ENCODE measurements at regions not wholly inside any gene's neighbourhood (a gene's known extent, or its start where the extent isn't known, plus 50 kb on each side); places are given as distances from the start of the nearest gene placed in this dataset.

DNA sequence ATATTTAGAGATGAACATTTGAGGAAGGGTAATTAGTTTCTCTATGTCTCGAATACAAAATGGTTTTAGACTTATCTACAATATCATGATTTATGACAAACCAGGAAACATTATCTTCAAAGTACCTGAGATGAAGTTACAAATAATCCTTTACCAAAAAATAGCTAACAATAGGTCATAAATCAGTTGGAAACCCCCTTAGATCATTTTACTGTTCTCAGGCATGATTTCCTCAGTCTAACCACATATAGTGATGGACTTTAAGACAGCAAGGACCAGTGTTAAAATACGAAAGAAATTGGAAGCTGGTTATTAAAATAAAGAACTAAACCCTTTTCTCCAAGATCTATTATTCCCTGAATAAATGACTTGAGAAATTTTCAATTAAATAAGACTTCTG is 235.4 kb downstream of the RASSF9 start:
- Histone ChIP-seq H3K9me3 (ENCODE audit: control insufficient read depth, insufficient read depth, low read depth, low read length) (no peaks in the 10 kb centered on the region), H3K27ac (ENCODE audit: extremely low read depth, low read depth, low read length) (no peak overlapping the region), H3K4me3 (ENCODE audit: low read depth, low read length) (no peak overlapping the region), H3K36me3 (ENCODE audit: control insufficient read depth in 2 of 2, insufficient read depth in 1 of 2, low read length in 2 of 2) (no peaks in the 10 kb centered on the region), H3K4me1 (ENCODE audit: control insufficient read depth, insufficient read depth, low read length) (no peaks in the 10 kb centered on the region)
- TF ChIP-seq ZNF791 (tag by site-specific recombination; IDR thresholded peaks at IDR 0.05), result no peak
- TF ChIP-seq ZNF555 (tag by site-specific recombination; conservative IDR thresholded peaks at IDR 0.05), result no peak
- TF ChIP-seq ZNF623 (tag by site-specific recombination; IDR thresholded peaks at IDR 0.05), result no peak
- no peak for TF ChIP-seq ZNF16 (tag by site-specific recombination; IDR thresholded peaks at IDR 0.05; ENCODE audit: low read depth)
- no peak for TF ChIP-seq ZBTB48 (tag by site-specific recombination; IDR thresholded peaks at IDR 0.05)
- TF ChIP-seq ZNF239 (tag by site-specific recombination; IDR thresholded peaks at IDR 0.05), result no peak
- TF ChIP-seq, protein P1, sequence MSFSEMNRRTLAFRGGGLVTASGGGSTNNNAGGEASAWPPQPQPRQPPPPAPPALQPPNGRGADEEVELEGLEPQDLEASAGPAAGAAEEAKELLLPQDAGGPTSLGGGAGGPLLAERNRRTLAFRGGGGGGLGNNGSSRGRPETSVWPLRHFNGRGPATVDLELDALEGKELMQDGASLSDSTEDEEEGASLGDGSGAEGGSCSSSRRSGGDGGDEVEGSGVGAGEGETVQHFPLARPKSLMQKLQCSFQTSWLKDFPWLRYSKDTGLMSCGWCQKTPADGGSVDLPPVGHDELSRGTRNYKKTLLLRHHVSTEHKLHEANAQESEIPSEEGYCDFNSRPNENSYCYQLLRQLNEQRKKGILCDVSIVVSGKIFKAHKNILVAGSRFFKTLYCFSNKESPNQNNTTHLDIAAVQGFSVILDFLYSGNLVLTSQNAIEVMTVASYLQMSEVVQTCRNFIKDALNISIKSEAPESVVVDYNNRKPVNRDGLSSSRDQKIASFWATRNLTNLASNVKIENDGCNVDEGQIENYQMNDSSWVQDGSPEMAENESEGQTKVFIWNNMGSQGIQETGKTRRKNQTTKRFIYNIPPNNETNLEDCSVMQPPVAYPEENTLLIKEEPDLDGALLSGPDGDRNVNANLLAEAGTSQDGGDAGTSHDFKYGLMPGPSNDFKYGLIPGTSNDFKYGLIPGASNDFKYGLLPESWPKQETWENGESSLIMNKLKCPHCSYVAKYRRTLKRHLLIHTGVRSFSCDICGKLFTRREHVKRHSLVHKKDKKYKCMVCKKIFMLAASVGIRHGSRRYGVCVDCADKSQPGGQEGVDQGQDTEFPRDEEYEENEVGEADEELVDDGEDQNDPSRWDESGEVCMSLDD (tag by site-specific recombination; IDR thresholded peaks at IDR 0.05), result no peak
- no peak for TF ChIP-seq ZNF768 (tag by site-specific recombination; IDR thresholded peaks at IDR 0.05)
- no peak for TF ChIP-seq ZNF311 (tag by site-specific recombination; IDR thresholded peaks at IDR 0.05; ENCODE audit: borderline replicate concordance)
- no peak for TF ChIP-seq AEBP2 (tag by site-specific recombination; IDR thresholded peaks at IDR 0.05; ENCODE audit: borderline replicate concordance)
- no peak for TF ChIP-seq ZBTB1 (tag by site-specific recombination; IDR thresholded peaks at IDR 0.05)
- POLR2A ChIA-PET, result no interaction called here
- CTCF ChIA-PET, result interaction anchor here (1.5 kb wide), 1 partner anchor 25 kb away, joined by 4 read pairs; no protein-coding TSS in a partner anchor

DNA sequence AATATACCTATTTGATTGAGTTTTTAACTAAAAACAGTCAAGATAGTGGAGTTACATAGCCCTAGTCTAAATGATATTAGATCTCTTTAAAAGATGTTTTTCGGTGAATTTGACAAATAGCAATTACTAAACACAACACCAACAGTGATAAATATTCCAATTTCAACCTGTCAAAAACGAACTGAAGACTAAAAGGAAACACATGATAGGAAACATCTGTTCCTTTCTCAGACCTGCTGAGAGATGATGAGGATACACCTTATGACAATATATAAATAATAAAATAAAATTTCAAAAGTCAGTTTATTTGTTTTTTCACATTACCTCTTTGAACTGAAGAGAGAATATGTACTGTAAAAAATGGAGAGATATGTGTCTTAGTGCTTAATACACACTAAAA is 232.7 kb downstream of the RASSF9 start:
- Histone ChIP-seq H3K27ac (ENCODE audit: extremely low read depth, low read depth, low read length) (no peak overlapping the region), H3K4me1 (ENCODE audit: control insufficient read depth, insufficient read depth, low read length) (no peaks in the 10 kb centered on the region), H3K9me3 (ENCODE audit: control insufficient read depth, insufficient read depth, low read depth, low read length) (no peaks in the 10 kb centered on the region), H3K36me3 (ENCODE audit: control insufficient read depth in 2 of 2, insufficient read depth in 1 of 2, low read length in 2 of 2) (no peaks in the 10 kb centered on the region), H3K4me3 (ENCODE audit: low read depth, low read length) (no peak overlapping the region)
- CTCF ChIA-PET, result interaction anchor here (0.7 kb wide), 1 partner anchor 263 kb away, joined by 4 read pairs; no protein-coding TSS in a partner anchor
- POLR2A ChIA-PET, result no interaction called here
- TF ChIP-seq KLF7 (tag by site-specific recombination; IDR thresholded peaks at IDR 0.05; ENCODE audit: borderline replicate concordance) (no peak), ZNF391 (tag by site-specific recombination; IDR thresholded peaks at IDR 0.05; ENCODE audit: borderline replicate concordance, low read depth) (no peak), ZNF624 (tag by site-specific recombination; IDR thresholded peaks at IDR 0.05) (no peak), ZNF211 (tag by site-specific recombination; IDR thresholded peaks at IDR 0.05; ENCODE audit: low read depth) (no peak), ZBTB21 (tag by site-specific recombination; IDR thresholded peaks at IDR 0.05) (no peak), YY2 (tag by site-specific recombination; IDR thresholded peaks at IDR 0.05) (no peak), ZNF133 (tag by site-specific recombination; IDR thresholded peaks at IDR 0.05) (no peak)
- TF ChIP-seq, protein P2, sequence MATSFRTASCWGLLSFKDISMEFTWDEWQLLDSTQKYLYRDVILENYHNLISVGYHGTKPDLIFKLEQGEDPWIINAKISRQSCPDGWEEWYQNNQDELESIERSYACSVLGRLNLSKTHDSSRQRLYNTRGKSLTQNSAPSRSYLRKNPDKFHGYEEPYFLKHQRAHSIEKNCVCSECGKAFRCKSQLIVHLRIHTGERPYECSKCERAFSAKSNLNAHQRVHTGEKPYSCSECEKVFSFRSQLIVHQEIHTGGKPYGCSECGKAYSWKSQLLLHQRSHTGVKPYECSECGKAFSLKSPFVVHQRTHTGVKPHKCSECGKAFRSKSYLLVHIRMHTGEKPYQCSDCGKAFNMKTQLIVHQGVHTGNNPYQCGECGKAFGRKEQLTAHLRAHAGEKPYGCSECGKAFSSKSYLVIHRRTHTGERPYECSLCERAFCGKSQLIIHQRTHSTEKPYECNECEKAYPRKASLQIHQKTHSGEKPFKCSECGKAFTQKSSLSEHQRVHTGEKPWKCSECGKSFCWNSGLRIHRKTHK (tag by site-specific recombination; IDR thresholded peaks at IDR 0.05), result no peak
- TF ChIP-seq, protein P3, sequence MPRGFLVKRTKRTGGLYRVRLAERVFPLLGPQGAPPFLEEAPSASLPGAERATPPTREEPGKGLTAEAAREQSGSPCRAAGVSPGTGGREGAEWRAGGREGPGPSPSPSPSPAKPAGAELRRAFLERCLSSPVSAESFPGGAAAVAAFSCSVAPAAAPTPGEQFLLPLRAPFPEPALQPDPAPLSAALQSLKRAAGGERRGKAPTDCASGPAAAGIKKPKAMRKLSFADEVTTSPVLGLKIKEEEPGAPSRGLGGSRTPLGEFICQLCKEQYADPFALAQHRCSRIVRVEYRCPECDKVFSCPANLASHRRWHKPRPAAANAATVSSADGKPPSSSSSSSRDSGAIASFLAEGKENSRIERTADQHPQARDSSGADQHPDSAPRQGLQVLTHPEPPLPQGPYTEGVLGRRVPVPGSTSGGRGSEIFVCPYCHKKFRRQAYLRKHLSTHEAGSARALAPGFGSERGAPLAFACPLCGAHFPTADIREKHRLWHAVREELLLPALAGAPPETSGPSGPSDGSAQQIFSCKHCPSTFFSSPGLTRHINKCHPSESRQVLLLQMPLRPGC (tag by site-specific recombination; IDR thresholded peaks at IDR 0.05), result no peak
- TF ChIP-seq, protein P4, sequence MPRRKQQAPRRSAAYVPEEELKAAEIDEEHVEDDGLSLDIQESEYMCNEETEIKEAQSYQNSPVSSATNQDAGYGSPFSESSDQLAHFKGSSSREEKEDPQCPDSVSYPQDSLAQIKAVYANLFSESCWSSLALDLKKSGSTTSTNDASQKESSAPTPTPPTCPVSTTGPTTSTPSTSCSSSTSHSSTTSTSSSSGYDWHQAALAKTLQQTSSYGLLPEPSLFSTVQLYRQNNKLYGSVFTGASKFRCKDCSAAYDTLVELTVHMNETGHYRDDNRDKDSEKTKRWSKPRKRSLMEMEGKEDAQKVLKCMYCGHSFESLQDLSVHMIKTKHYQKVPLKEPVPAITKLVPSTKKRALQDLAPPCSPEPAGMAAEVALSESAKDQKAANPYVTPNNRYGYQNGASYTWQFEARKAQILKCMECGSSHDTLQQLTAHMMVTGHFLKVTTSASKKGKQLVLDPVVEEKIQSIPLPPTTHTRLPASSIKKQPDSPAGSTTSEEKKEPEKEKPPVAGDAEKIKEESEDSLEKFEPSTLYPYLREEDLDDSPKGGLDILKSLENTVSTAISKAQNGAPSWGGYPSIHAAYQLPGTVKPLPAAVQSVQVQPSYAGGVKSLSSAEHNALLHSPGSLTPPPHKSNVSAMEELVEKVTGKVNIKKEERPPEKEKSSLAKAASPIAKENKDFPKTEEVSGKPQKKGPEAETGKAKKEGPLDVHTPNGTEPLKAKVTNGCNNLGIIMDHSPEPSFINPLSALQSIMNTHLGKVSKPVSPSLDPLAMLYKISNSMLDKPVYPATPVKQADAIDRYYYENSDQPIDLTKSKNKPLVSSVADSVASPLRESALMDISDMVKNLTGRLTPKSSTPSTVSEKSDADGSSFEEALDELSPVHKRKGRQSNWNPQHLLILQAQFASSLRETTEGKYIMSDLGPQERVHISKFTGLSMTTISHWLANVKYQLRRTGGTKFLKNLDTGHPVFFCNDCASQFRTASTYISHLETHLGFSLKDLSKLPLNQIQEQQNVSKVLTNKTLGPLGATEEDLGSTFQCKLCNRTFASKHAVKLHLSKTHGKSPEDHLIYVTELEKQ (tag by site-specific recombination; IDR thresholded peaks at IDR 0.05; ENCODE audit: borderline replicate concordance), result no peak

Data from HEK293 (cell line).